ENCODE measurements at regions not wholly inside any gene's neighbourhood (a gene's known extent, or its start where the extent isn't known, plus 50 kb on each side); places are given as distances from the start of the nearest gene placed in this dataset.

GRCh38 chr4:97367878-97368277 is 775.4 kb downstream of the STPG2 start:
- Histone ChIP-seq H3K79me2 (ENCODE audit: insufficient read depth, low read length) (no peaks in the 10 kb centered on the region), H3K9me3 (ENCODE audit: insufficient read depth, low read depth, low read length) (no peaks in the 10 kb centered on the region)
- TF ChIP-seq EZH2 (IDR thresholded peaks at IDR 0.05; ENCODE audit: insufficient read depth, low read length) (no peak), CTCF (IDR thresholded peaks at IDR 0.05; ENCODE audit: insufficient read depth, low read depth, low read length) (no peak)

GRCh38 chr4:97370568-97370967 is 772.7 kb downstream of the STPG2 start:
- no peak for TF ChIP-seq EZH2 (IDR thresholded peaks at IDR 0.05; ENCODE audit: insufficient read depth, low read length)
- Histone ChIP-seq H3K4me1 (ENCODE audit: insufficient read depth, low read length) (peaks cover 9% of the 10 kb centered on the region), H3K27ac (ENCODE audit: low read depth, low read length) (no peak overlapping the region), H3K9me3 (ENCODE audit: insufficient read depth, low read depth, low read length) (no peaks in the 10 kb centered on the region), H3K4me2 (ENCODE audit: low read length) (no peak overlapping the region), H3K9ac (ENCODE audit: low read length) (no peak overlapping the region), H3K27me3 (ENCODE audit: insufficient read depth, low read length) (no peaks in the 10 kb centered on the region), H3K4me3 (ENCODE audit: insufficient read depth, low read depth, low read length) (no peak overlapping the region), H3K79me2 (ENCODE audit: insufficient read depth, low read length) (no peaks in the 10 kb centered on the region), H4K20me1 (ENCODE audit: insufficient read depth, low read length) (no peaks in the 10 kb centered on the region), H2AFZ (ENCODE audit: low read depth, low read length) (no peak overlapping the region), H3K36me3 (ENCODE audit: insufficient read depth, low read length) (no peaks in the 10 kb centered on the region)
- Mint-ChIP-seq H3K27ac (ENCODE audit: unreplicated experiment) (no peak overlapping the region), H3K27me3 (ENCODE audit: low read depth, unreplicated experiment) (no peaks in the 10 kb centered on the region), H3K9me3 (ENCODE audit: unreplicated experiment) (peaks cover 9% of the 10 kb centered on the region), H3K4me3 (ENCODE audit: unreplicated experiment) (no peak overlapping the region), H3K36me3 (ENCODE audit: low read depth, unreplicated experiment) (no peaks in the 10 kb centered on the region), H3K4me1 (ENCODE audit: low read depth, unreplicated experiment) (peaks cover 9% of the 10 kb centered on the region)
- DNase-seq (ENCODE audit: low read depth) (peak; percentile 54), FAIRE-seq (no peak)

More at GRCh38 chr4:97367878-97368277, 775.4 kb downstream of the STPG2 start:
- Histone ChIP-seq H3K9ac (ENCODE audit: low read length) (no peak overlapping the region), H3K27ac (ENCODE audit: low read depth, low read length) (no peak overlapping the region), H3K4me3 (ENCODE audit: insufficient read depth, low read depth, low read length) (no peak overlapping the region), H3K36me3 (ENCODE audit: insufficient read depth, low read length) (no peaks in the 10 kb centered on the region), H3K27me3 (ENCODE audit: insufficient read depth, low read length) (no peaks in the 10 kb centered on the region), H2AFZ (ENCODE audit: low read depth, low read length) (no peak overlapping the region), H3K4me2 (ENCODE audit: low read length) (peak overlapping the region; percentile 9), H3K4me1 (ENCODE audit: insufficient read depth, low read length) (peaks cover 9% of the 10 kb centered on the region), H4K20me1 (ENCODE audit: insufficient read depth, low read length) (no peaks in the 10 kb centered on the region)
- H3K9me3 Mint-ChIP-seq (ENCODE audit: unreplicated experiment), result peaks cover 10% of the 10 kb centered on the region
- FAIRE-seq, result no peak
- H3K27ac Mint-ChIP-seq (ENCODE audit: unreplicated experiment), result no peak overlapping the region
- no peaks in the 10 kb centered on the region for H3K27me3 Mint-ChIP-seq (ENCODE audit: low read depth, unreplicated experiment)
- H3K36me3 Mint-ChIP-seq (ENCODE audit: low read depth, unreplicated experiment), result no peaks in the 10 kb centered on the region
- H3K4me1 Mint-ChIP-seq (ENCODE audit: low read depth, unreplicated experiment), result peaks cover 2% of the 10 kb centered on the region
- peak; percentile 89 for DNase-seq (ENCODE audit: low read depth)
- no peak overlapping the region for H3K4me3 Mint-ChIP-seq (ENCODE audit: unreplicated experiment)

GRCh38 chr4:97374526-97374925 is 768.8 kb downstream of the STPG2 start:
- H2AFZ ChIP-seq (ENCODE audit: low read depth, low read length), result no peak overlapping the region
- H3K4me1 Mint-ChIP-seq (ENCODE audit: low read depth, unreplicated experiment), result peaks cover 9% of the 10 kb centered on the region
- H3K79me2 ChIP-seq (ENCODE audit: insufficient read depth, low read length), result no peaks in the 10 kb centered on the region
- H4K20me1 ChIP-seq (ENCODE audit: insufficient read depth, low read length), result no peaks in the 10 kb centered on the region
- no peak overlapping the region for H3K4me3 ChIP-seq (ENCODE audit: insufficient read depth, low read depth, low read length)
- no peaks in the 10 kb centered on the region for H3K36me3 Mint-ChIP-seq (ENCODE audit: low read depth, unreplicated experiment)
- peaks cover 3% of the 10 kb centered on the region for H3K9me3 Mint-ChIP-seq (ENCODE audit: unreplicated experiment)
- no peaks in the 10 kb centered on the region for H3K27me3 ChIP-seq (ENCODE audit: insufficient read depth, low read length)
- TF ChIP-seq CTCF (IDR thresholded peaks at IDR 0.05; ENCODE audit: insufficient read depth, low read depth, low read length) (no peak), EZH2 (IDR thresholded peaks at IDR 0.05; ENCODE audit: insufficient read depth, low read length) (no peak)
- H3K36me3 ChIP-seq (ENCODE audit: insufficient read depth, low read length), result no peaks in the 10 kb centered on the region
- no peak for FAIRE-seq
- no peak overlapping the region for H3K9ac ChIP-seq (ENCODE audit: low read length)
- peaks cover 5% of the 10 kb centered on the region for H3K4me1 ChIP-seq (ENCODE audit: insufficient read depth, low read length)
- H3K4me3 Mint-ChIP-seq (ENCODE audit: unreplicated experiment), result no peak overlapping the region
- no peaks in the 10 kb centered on the region for H3K27me3 Mint-ChIP-seq (ENCODE audit: low read depth, unreplicated experiment)
- no peak overlapping the region for H3K4me2 ChIP-seq (ENCODE audit: low read length)
- H3K27ac ChIP-seq (ENCODE audit: low read depth, low read length), result no peak overlapping the region
- H3K9me3 ChIP-seq (ENCODE audit: insufficient read depth, low read depth, low read length), result no peaks in the 10 kb centered on the region
- H3K27ac Mint-ChIP-seq (ENCODE audit: unreplicated experiment), result peak overlapping the region; percentile 23
- DNase-seq (ENCODE audit: low read depth), result peak; percentile 39
